Erythroblast (primary cell): ENCODE measurements at regions not wholly inside any gene's neighbourhood (a gene's known extent, or its start where the extent isn't known, plus 50 kb on each side); places are given as distances from the start of the nearest gene placed in this dataset.

Experiments
- DNase-seq, 2 experiments: peaks; one replicate each; lab custom pipeline; 2025; lab: John Stamatoyannopoulos, UW
- GATA1 ChIP-seq: IDR thresholded peaks from 2 replicates; pipeline ENCODE4 v1.6.1; 2011; ENCODE audit warnings: low read depth, mild to moderate bottlenecking, control low read depth, low read length, moderate library complexity
- POLR2A ChIP-seq: IDR thresholded peaks from 2 replicates; pipeline ENCODE4 v1.6.1; 2011; ENCODE audit warnings: mild to moderate bottlenecking, low read length

DNA sequence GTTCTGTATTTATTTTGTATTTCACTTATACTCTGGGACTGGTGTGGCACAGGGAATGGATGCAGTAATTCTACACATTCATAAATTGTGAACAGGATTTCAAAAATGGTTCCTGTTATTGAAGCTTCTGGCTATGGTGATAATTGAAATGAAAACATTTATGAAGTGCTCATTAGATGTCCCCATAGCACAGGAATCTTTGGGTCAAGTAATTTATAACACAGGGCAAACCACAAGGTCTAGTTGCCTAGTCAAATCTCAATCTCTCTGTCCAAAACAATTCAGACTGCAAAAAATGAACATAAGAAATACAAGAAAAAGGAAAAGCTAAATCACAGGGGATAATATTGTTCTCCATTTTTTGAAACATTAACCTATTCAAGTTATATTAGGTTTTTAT lies 117.5 kb upstream of the PTPRG start:
- no peak for TF ChIP-seq GATA1
- no peak for TF ChIP-seq POLR2A
- no peak for DNase-seq

DNA sequence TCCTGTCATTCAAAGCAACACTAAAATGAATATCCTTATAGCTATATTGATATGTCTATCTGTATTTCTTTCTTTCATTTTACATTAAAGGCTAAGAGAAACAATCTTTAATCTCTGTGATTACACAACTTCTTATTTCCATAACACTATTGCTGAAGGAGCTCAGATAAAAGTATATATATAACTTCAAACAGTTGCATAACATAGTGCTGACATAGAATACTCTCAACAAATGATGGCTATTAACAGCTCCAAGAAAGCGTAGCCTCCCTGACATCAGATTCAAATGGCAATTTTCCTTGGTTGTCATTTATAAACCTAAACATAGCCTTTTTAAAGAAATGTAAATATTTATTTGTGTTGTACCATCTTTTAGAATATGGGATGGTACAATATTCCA lies 116.6 kb upstream of the PTPRG start:
- DNase-seq: no peak
- TF ChIP-seq POLR2A: no peak
- no peak for TF ChIP-seq GATA1

DNA sequence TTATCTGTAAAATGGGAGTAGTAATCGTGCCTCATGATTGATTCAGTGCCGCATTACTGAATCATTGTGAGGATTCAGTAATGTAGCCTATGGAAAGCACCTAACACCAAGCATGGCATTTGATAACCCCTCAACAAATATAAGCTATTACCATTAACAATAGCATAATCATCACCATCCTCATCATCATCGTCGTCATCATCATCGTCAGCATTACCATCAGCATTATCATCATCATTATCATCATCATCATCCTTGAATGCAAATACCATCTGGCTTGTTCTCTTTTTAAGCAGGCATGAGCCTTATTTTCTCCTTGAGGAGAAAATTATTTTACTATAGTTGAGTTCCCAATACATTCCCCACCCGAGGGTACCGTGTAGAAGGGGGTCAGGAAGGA lies 115.4 kb upstream of the PTPRG start:
- TF ChIP-seq POLR2A (no peak), GATA1 (no peak)
- no peak for DNase-seq

DNA sequence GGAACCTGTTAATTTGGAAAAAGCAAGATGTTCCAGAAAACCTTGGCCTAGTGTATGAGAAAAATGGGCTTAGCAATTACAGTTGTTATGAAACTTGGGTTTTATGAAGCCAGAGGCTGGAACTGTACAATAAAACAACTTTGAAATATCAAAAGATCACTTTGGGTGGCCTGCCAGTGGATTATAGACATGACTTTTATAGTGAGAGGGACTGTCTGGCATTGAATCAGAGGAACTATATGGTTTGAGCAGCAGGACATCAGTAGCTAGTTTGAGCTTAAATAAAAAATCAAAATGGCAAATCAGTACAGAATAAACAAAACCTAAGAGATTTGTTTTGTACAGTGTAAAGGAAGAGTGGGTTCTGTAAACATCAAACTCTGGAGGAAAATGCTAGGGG lies 115.0 kb upstream of the PTPRG start:
- DNase-seq: no peak
- no peak for TF ChIP-seq POLR2A
- no peak for TF ChIP-seq GATA1

DNA sequence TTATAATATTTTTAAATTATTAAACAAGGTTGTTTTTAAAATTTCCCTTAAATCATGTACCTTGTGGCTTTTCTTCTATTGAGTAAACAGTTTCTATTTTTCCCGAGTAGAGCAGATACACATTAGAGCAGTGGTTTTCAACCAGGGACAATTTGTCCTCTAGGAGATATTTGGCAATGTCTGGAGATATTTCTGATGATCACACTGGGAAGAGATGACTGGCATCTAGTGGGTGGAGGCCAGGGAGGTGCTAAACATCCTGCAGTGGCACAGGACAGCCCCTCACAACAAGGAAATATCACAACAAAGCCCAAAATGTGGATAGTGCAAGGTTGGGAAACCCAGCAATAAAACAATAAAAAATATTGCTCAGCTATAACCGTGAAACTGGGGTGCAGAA lies 113.0 kb upstream of the PTPRG start:
- no peak for TF ChIP-seq POLR2A
- no peak for DNase-seq

DNA sequence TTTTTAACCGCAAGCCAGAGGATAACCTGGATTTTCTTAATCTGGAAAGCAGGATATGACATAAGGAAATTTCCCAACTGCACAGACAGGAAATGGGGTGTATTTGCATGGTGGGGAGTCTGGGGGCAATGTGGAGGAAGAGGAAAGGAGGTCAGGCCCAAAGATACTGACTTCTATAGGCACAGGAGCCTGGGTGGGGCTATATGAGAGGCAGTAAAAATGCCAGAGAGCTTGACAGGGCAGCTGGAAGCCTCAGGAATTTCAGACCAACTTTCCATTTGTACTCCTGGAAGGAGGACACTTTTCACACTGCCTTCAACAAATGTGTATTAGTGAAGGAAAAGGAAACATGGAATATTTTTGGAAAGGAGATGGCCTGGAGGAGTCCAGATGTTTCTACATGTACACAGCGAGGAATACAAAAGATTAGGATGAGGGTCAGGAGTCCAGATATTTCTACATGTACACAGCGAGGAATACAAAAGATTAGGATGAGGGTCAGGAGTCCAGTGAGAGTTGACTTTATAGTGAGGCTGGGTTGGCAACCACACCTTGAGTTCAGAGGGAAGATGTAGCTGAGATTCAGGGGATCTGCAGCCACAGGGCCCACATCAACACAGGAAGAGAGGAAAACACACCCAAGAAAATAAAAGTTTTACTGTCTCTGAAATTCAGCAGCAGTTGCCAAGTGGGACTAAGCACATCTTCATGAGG lies 111.9 kb upstream of the PTPRG start:
- no peak for TF ChIP-seq GATA1
- no peak for TF ChIP-seq POLR2A
- no peak for DNase-seq

DNA sequence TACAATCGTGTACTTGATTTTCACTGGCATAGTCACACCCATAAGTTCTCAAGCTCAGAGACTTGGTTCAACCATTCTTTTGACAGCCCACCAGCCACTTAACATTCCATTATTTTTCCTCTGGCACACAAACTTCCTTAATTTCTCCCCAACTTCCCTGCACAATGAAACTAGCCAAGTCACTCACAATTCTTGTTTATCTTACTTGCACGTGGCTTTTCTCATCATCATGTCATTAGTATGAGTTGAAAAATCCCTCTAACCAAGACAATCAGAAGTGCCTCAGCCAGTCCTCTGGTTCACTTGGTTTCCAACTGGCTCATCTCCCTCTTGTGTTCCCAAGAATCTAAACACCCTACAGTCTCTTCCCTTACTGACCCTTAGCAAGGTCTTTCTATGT lies 110.5 kb upstream of the PTPRG start:
- TF ChIP-seq GATA1: no peak
- no peak for TF ChIP-seq POLR2A
- DNase-seq: no peak

DNA sequence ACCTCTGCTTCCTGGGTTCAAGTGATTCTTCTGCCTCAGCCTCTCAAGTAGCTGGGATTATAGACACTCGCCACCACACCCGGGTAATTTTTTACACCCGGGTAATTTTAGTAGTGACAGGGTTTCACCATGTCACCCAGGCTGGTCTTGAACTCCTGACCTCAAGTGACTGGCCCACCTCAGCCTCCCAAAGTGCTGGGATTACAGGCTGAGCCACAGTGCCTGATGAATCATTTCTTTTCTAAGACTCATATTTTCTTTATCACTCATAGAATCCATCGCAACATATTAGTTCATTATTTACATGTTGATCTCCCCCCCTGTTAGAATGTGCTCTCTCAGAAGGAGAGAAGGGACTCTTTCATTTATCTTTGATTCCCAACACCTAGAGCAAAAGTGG lies 109.5 kb upstream of the PTPRG start:
- TF ChIP-seq GATA1: no peak
- no peak for TF ChIP-seq POLR2A
- no peak for DNase-seq

DNA sequence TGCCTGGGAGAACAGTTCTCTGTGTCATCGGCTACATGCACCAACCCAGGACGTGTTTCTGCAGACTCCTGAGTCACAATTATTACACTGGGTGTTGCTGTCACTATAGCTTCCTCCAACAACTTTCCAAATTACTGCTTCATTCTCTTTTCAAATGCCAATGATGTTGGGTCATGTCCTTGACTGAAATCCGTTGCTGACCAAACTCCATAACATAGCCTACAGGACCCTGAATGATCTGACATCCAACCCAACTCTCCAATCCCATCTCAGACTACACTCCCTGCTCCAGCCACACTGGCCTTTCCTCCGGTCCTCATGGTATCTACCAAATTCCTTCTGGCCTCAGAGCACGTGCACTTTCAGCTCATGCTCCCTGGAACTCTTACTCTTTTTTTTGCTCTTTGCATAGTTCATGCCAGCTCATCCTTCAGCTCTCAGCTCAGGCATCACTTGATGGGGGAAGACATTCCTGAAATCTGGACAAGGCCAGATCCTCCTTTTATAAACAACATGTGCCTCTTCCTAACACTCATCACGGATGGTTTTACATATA lies 108.8 kb upstream of the PTPRG start:
- TF ChIP-seq POLR2A (no peak), GATA1 (no peak)
- no peak for DNase-seq

DNA sequence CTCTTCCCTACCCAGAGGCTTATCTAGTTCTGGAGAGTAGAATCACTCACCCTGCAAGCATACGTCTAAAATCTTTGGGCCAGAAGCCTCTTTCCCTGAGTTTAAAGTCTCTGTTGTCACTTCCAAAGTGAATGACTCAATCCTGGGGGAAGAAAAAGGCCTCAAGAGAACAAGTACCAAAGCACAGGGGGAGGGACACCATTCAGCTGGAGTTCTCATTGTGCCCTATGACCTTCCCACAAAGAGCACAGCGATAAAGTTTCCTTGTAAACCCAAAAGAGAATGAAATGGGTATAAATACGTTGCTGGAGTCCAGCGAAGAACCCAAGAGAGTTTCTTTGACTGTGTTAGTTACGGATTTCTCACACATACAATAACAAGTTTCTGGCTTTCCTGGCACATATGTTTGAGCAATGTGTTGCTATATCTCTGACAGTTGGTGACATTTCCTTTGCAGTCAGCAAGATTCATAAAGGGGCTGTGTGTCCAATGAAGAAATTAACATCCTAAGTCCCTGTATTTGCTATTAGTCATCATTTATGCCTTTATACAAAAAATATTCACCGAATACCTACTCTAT lies 107.3 kb upstream of the PTPRG start:
- no peak for TF ChIP-seq GATA1
- TF ChIP-seq POLR2A: no peak
- DNase-seq: no peak

DNA sequence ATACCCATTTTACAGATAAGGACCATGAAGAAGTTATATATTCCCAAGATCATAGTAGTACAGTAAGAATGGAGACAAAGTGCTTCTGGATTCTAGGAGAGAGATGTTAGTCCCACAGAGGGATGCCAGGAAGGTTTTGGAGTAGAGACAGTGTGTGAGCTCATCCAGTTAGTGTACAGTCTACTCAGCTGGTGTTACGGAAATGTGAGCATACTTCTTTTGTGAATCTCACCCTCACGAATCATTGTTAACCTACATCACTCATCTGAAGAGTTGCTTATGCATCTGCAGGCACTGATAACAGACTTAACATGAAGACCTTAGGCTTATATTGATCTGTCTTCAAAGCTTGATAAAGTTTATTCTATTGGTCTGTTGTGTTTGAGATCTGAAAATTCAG lies 106.6 kb upstream of the PTPRG start:
- DNase-seq: no peak
- TF ChIP-seq POLR2A (no peak), GATA1 (no peak)

DNA sequence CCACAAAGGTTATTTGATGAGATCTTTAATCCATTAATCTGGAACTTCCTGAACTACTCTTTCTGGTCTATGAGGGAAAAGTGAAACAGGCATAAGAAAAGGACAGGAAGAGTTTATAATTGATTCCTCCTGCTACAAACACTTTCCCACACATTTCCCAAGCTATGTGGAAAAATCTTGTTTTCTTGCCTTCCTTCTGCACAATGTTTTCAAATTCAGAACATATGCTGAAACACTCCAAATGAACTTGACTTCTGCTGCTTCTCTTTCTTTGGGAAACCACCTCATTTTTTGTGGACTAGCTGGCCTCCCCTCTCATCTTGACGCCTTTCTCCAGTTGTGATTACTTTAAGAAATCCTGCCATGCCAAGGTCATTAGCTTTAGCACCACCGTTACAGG lies 100.7 kb upstream of the PTPRG start:
- TF ChIP-seq GATA1: no peak
- no peak for TF ChIP-seq POLR2A
- no peak for DNase-seq

DNA sequence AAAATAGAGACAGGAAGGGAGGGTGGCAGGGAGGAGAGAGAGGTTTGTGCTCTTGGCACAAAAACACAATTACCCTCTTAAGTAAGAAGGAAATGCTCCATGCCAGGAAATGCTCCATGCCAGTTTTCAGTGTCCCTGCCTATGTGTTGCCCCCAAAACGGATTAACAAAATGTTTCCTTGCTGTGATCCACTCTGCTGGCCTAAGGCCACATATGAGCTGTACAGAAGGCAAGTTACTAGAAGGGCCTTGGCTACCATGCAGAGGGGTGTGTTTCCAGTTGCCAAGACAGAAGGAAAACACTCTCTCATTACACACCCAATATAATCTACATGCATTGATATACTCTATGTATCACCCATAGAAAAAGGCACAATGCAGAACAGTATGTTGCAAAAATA lies 98.2 kb upstream of the PTPRG start:
- no peak for DNase-seq
- no peak for TF ChIP-seq GATA1
- TF ChIP-seq POLR2A: no peak

DNA sequence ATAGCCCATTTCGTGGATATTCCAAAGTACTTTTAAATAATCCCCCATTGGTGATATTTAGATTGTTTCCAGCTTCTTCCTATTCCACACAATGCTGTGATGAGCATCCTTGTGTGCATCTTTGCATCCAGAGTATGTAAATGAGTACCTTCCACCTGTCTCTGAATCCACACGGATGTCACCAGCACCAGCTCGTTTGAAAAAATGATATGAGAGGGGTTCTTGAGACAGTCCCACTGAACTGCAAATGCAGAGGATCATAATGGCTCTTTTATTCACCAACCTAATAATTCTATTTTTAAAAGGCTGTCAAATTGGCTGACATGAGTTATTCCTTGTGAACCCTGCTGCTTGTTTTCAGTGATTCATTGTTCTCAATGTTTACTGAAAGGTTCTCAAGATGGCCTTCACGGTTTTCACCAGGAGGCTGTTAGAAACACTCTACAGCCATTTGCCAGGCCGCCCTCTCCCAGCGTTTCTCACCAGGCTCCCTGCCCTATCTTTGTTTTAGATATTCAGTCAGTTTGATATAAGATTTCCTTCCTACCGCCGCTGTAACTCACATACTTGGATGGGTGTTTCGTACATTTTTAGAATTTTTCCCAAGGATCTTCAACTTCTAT lies 96.7 kb upstream of the PTPRG start:
- no peak for DNase-seq
- no peak for TF ChIP-seq GATA1
- no peak for TF ChIP-seq POLR2A
